ENCODE measurements at regions not wholly inside any gene's neighbourhood (a gene's known extent, or its start where the extent isn't known, plus 50 kb on each side); places are given as distances from the start of the nearest gene placed in this dataset.

DNA sequence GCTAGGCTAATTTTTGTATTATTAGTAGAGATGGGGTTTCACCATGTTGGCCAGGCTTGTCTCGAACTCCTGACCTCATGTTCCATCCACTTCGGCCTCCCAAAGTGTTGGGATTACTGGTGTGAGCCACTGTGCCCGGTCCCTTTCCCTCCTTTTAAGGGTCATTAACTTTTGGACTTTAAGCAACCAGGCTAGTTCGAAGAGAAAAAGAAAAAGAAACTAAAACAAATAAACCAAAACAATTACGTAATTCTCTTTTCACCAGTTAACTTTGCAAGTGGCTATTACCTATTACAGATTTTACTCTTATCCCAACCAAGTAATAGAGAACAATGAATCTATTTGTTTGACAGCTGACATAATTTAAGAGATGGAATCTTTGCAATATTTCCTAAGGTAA, 72.8 kb upstream of the SEMA3C start:
- TF ChIP-seq FOXP2 (optimal IDR thresholded peaks at IDR 0.05; ENCODE audit: borderline replicate concordance, extremely low read depth, extremely low read length, insufficient read depth) (no peak), POLR2AphosphoS5 (IDR thresholded peaks at IDR 0.05; ENCODE audit: low read depth, low read length) (no peak)
- TF ChIP-seq, protein P1, sequence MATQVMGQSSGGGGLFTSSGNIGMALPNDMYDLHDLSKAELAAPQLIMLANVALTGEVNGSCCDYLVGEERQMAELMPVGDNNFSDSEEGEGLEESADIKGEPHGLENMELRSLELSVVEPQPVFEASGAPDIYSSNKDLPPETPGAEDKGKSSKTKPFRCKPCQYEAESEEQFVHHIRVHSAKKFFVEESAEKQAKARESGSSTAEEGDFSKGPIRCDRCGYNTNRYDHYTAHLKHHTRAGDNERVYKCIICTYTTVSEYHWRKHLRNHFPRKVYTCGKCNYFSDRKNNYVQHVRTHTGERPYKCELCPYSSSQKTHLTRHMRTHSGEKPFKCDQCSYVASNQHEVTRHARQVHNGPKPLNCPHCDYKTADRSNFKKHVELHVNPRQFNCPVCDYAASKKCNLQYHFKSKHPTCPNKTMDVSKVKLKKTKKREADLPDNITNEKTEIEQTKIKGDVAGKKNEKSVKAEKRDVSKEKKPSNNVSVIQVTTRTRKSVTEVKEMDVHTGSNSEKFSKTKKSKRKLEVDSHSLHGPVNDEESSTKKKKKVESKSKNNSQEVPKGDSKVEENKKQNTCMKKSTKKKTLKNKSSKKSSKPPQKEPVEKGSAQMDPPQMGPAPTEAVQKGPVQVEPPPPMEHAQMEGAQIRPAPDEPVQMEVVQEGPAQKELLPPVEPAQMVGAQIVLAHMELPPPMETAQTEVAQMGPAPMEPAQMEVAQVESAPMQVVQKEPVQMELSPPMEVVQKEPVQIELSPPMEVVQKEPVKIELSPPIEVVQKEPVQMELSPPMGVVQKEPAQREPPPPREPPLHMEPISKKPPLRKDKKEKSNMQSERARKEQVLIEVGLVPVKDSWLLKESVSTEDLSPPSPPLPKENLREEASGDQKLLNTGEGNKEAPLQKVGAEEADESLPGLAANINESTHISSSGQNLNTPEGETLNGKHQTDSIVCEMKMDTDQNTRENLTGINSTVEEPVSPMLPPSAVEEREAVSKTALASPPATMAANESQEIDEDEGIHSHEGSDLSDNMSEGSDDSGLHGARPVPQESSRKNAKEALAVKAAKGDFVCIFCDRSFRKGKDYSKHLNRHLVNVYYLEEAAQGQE (IDR thresholded peaks at IDR 0.05; ENCODE audit: insufficient read depth in 1 of 2, low read depth in 2 of 2, low read length in 2 of 2) = no peak

DNA sequence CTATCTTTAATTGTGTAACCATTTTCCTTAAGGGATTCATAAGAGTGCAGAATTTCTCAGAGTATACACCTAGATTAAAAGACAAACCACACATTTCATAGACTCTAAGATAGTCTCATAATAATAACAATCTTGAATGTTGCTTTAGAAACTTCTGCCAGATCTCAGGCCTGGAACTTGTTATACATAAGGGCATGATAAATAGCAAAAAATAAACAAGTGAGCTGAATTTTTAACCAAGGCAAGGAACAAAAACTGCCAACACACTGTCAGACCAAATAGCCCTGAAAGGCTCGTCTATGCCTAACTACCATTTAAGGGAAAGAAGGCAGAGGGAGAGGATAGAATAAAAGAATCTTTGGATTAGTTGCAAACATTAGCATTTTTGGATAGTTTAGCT, 65.8 kb upstream of the SEMA3C start:
- TF ChIP-seq TAF1 (IDR thresholded peaks at IDR 0.05; ENCODE audit: borderline replicate concordance, insufficient read depth, low read length) (no peak), POLR2AphosphoS5 (IDR thresholded peaks at IDR 0.05; ENCODE audit: low read depth, low read length) (no peak)

DNA sequence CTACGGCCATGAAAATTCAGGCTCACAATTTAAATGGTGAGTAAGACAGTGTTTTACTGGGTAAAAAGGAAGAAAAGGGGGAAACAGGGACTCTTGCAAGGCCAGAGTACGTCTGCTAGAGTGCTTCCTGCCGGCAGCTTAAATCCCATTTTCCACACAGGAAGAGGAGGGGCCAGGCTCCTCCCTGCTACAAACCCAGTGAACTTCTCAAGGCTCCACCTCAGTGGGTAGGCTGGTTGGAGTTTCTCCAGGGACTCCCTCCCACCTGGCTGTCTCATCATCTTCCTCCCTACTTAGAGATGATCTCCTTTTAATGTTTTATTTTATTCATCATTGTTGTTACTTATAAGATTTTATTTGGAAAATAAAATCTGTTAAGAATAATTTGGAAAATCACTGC, 62.6 kb upstream of the SEMA3C start:
- TF ChIP-seq TAF1 (IDR thresholded peaks at IDR 0.05; ENCODE audit: borderline replicate concordance, insufficient read depth, low read length) = no peak
- TF ChIP-seq, protein P1 (IDR thresholded peaks at IDR 0.05; ENCODE audit: insufficient read depth in 1 of 2, low read depth in 2 of 2, low read length in 2 of 2) = no peak
- TF ChIP-seq FOXP2 (optimal IDR thresholded peaks at IDR 0.05; ENCODE audit: borderline replicate concordance, extremely low read depth, extremely low read length, insufficient read depth) = no peak
- TF ChIP-seq SIN3A (IDR thresholded peaks at IDR 0.05; ENCODE audit: borderline replicate concordance, insufficient read depth, low read length) = no peak
- TF ChIP-seq POLR2AphosphoS5 (IDR thresholded peaks at IDR 0.05; ENCODE audit: low read depth, low read length) = no peak

DNA sequence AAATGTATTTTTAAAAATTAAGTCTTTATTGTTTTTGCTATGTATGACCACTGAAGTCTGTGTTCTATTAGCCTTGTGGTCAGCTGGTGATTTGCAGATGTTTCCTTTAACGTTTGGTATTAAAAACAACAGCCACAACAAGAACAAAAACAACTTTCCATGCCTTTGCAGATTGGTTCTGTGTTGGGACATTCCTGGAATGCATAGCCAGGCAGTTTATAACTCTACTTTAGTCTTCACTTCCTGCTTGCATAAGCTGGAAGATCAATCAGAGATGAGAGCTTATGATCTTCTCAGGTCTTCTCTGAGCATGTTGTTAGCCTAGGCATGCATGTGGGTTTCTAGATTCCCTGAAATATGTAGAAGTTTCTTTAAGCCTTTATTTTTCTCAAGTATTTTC, 58.9 kb upstream of the SEMA3C start:
- TF ChIP-seq, protein P1 (IDR thresholded peaks at IDR 0.05; ENCODE audit: insufficient read depth in 1 of 2, low read depth in 2 of 2, low read length in 2 of 2) = no peak
- TF ChIP-seq TAF1 (IDR thresholded peaks at IDR 0.05; ENCODE audit: borderline replicate concordance, insufficient read depth, low read length) = no peak

DNA sequence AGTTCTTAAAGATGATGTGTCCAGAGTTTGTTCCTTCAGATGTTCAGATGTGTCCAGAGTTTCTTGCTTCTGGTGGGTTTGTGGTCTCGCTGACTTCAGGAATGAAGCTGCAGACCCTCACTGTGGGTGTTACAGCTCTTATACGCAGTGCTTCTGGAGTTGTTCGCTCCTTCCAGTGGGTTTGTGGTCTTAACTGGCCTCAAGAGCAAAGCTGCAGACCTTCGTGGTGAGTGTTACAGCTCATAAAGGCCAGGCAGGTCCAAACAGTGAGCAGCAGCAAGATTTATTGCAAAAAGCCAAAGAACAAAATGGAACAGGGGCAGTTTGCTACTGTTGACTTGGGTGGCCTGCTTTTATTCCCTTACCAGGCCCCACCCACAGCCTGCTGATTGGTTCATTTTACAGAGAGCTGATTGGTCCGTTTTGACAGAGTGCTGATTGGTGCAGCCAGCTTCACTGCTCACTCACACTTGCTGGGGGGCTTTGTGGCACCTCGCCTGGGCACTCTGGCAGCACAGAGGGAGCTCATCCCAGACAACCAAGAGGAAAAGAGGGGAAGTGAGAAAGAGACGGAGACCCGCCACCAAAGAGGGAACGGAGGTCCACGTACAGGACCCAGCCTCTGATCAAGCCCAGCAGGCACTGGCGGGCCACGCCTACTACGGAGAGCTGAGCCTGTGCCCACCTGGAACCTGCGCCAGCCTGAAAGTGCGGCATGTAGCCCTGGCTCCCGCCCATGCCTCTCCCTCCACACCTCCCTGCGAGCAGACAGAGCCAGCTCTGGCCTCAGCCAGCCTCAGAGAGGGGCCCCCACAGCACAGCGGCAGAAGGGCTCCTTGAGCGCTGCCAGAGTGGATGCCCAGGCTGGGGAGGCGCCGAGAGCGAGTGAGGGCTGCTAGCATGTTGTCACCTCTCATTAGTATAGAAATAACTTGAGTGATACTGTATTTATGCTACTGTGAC, 55.8 kb upstream of the SEMA3C start:
- TF ChIP-seq, protein P1 (IDR thresholded peaks at IDR 0.05; ENCODE audit: insufficient read depth in 1 of 2, low read depth in 2 of 2, low read length in 2 of 2) = no peak
- TF ChIP-seq FOXP2 (optimal IDR thresholded peaks at IDR 0.05; ENCODE audit: borderline replicate concordance, extremely low read depth, extremely low read length, insufficient read depth) (no peak), SIN3A (IDR thresholded peaks at IDR 0.05; ENCODE audit: borderline replicate concordance, insufficient read depth, low read length) (no peak), POLR2AphosphoS5 (IDR thresholded peaks at IDR 0.05; ENCODE audit: low read depth, low read length) (no peak), TAF1 (IDR thresholded peaks at IDR 0.05; ENCODE audit: borderline replicate concordance, insufficient read depth, low read length) (no peak)

Data from PFSK-1 (cell line).